ENCODE measurements at regions not wholly inside any gene's neighbourhood (a gene's known extent, or its start where the extent isn't known, plus 50 kb on each side); places are given as distances from the start of the nearest gene placed in this dataset.

- Histone ChIP-seq H3K9me3 (no peaks in the 10 kb centered on the region), H3K36me3 (no peaks in the 10 kb centered on the region), H3K4me3 (no peak overlapping the region), H3K4me1 (no peaks in the 10 kb centered on the region), H3K27ac (no peak overlapping the region), H3K27me3 (no peaks in the 10 kb centered on the region), H3K9ac (ENCODE audit: low read depth in 2 of 2, low read length in 2 of 2) (no peak overlapping the region)
- DNase-seq: no peak
- TF ChIP-seq, protein P1, sequence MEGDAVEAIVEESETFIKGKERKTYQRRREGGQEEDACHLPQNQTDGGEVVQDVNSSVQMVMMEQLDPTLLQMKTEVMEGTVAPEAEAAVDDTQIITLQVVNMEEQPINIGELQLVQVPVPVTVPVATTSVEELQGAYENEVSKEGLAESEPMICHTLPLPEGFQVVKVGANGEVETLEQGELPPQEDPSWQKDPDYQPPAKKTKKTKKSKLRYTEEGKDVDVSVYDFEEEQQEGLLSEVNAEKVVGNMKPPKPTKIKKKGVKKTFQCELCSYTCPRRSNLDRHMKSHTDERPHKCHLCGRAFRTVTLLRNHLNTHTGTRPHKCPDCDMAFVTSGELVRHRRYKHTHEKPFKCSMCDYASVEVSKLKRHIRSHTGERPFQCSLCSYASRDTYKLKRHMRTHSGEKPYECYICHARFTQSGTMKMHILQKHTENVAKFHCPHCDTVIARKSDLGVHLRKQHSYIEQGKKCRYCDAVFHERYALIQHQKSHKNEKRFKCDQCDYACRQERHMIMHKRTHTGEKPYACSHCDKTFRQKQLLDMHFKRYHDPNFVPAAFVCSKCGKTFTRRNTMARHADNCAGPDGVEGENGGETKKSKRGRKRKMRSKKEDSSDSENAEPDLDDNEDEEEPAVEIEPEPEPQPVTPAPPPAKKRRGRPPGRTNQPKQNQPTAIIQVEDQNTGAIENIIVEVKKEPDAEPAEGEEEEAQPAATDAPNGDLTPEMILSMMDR (IDR thresholded peaks at IDR 0.05): no peak
- intact Hi-C loops (cut with DNase I): no loop called here
Observed at GRCh38 chr22:22074634-22075381, 92.2 kb upstream of the TOP3B start.

- no peaks in the 10 kb centered on the region for H3K27me3 ChIP-seq
- intact Hi-C loops (cut with DNase I): no loop called here
- H3K9me3 ChIP-seq: no peaks in the 10 kb centered on the region
- H3K4me3 ChIP-seq: no peak overlapping the region
- no peaks in the 10 kb centered on the region for H3K4me1 ChIP-seq
- no peak overlapping the region for H3K27ac ChIP-seq
- TF ChIP-seq, protein P1 (IDR thresholded peaks at IDR 0.05): no peak
- DNase-seq: no peak
- H3K36me3 ChIP-seq: no peaks in the 10 kb centered on the region
- no peak overlapping the region for H3K9ac ChIP-seq (ENCODE audit: low read depth in 2 of 2, low read length in 2 of 2)
Observed at GRCh38 chr22:22073769-22074561, 91.4 kb upstream of the TOP3B start.

DNA sequence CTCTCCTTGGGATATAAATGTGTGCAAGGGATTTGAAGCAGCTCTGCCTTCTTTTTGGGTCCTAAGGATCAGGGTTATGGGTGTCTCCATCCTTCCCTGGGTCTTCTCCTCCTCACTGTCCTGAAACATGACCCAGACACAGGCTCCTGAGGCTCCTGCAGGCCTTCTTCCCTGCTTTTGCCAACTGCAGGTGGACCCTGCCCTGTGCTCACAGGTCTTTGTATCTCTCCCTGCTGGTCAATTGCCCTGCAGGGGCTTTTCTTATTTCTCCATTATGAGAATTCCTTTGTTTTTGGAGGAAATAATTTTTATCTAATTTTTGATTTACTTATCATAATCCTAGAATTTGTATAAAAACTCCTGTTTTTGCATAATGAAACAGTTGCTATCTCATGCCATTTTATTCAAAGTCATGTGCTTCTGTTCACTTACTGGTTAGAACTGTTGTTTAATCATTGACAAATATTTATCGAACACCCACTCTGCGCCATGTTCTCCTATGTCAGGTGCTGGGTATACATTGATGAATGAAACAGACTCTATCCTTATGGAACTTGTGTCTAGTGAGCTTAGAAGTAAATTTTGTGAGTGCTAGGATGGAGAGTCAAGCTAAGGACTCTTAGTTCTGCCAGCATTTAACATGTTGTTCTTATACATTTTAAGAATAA is 89.7 kb upstream of the TOP3B start:
- no peaks in the 10 kb centered on the region for H3K9me3 ChIP-seq
- intact Hi-C loops (cut with DNase I): no loop called here
- no peaks in the 10 kb centered on the region for H3K4me1 ChIP-seq
- no peak overlapping the region for H3K4me3 ChIP-seq
- H3K9ac ChIP-seq (ENCODE audit: low read depth in 2 of 2, low read length in 2 of 2): no peak overlapping the region
- no peak for DNase-seq
- H3K27ac ChIP-seq: no peak overlapping the region
- TF ChIP-seq, protein P1 (IDR thresholded peaks at IDR 0.05): no peak
- H3K27me3 ChIP-seq: no peaks in the 10 kb centered on the region
- H3K36me3 ChIP-seq: no peaks in the 10 kb centered on the region

GRCh38 chr22:22071455-22071854 is 88.9 kb upstream of the TOP3B start:
- TF ChIP-seq, protein P1 (IDR thresholded peaks at IDR 0.05): no peak
- Histone ChIP-seq H3K27me3 (no peaks in the 10 kb centered on the region), H3K27ac (no peak overlapping the region), H3K36me3 (no peaks in the 10 kb centered on the region), H3K4me3 (no peak overlapping the region), H3K9ac (ENCODE audit: low read depth in 2 of 2, low read length in 2 of 2) (no peak overlapping the region), H3K4me1 (no peaks in the 10 kb centered on the region), H3K9me3 (no peaks in the 10 kb centered on the region)
- intact Hi-C loops (cut with DNase I): no loop called here
- DNase-seq: no peak

GRCh38 chr22:22070371-22070824 is 87.8 kb upstream of the TOP3B start:
- H3K9me3 ChIP-seq: no peaks in the 10 kb centered on the region
- H3K36me3 ChIP-seq: no peaks in the 10 kb centered on the region
- H3K4me1 ChIP-seq: no peaks in the 10 kb centered on the region
- no peak overlapping the region for H3K4me3 ChIP-seq
- DNase-seq: no peak
- H3K27me3 ChIP-seq: no peaks in the 10 kb centered on the region
- no peak overlapping the region for H3K27ac ChIP-seq
- H3K9ac ChIP-seq (ENCODE audit: low read depth in 2 of 2, low read length in 2 of 2): no peak overlapping the region
- TF ChIP-seq, protein P1 (IDR thresholded peaks at IDR 0.05): no peak
- intact Hi-C loops (cut with DNase I): no loop called here

Data from colonic mucosa (tissue), 4 donors.